ENCODE measurements at regions not wholly inside any gene's neighbourhood (a gene's known extent, or its start where the extent isn't known, plus 50 kb on each side); places are given as distances from the start of the nearest gene placed in this dataset.
"Not testable (repeated sequence)": the region's sequence is repeated elsewhere in the genome, so short reads cannot be mapped to it uniquely, and the experiment has no call there.

GRCh38 chr4:186845137-186845842 lies 121.6 kb upstream of the FAT1 start:
- Histone ChIP-seq H3K4me1 (ENCODE audit: control insufficient read depth in 1 of 2, insufficient read depth in 2 of 2, low read length in 2 of 2) (peaks cover 20 to 23% of the 10 kb centered on the region in 2 donors), H3K27me3 (ENCODE audit: control insufficient read depth in 1 of 2, insufficient read depth in 2 of 2, low read length in 2 of 2) (no peaks in the 10 kb centered on the region), H3K4me3 (ENCODE audit: low read depth in 1 of 2, low read length in 2 of 2) (peak overlapping the region in 1 of 2 donors; percentile 55), H3K27ac (ENCODE audit: low read depth, low read length) (peak overlapping the region; percentile 80), H3K36me3 (ENCODE audit: control insufficient read depth in 1 of 2, insufficient read depth in 2 of 2, low read length in 2 of 2) (no peaks in the 10 kb centered on the region), H3K9ac (ENCODE audit: low read depth in 1 of 2, low read length in 2 of 2) (no peak overlapping the region), H3K9me3 (ENCODE audit: control insufficient read depth in 1 of 2, low read length in 2 of 2) (no peaks in the 10 kb centered on the region)

GRCh38 chr4:186846426-186846825 lies 122.8 kb upstream of the FAT1 start:
- Histone ChIP-seq H3K4me3 (ENCODE audit: low read depth in 1 of 2, low read length in 2 of 2) (no peak overlapping the region), H3K36me3 (ENCODE audit: control insufficient read depth in 1 of 2, insufficient read depth in 2 of 2, low read length in 2 of 2) (no peaks in the 10 kb centered on the region), H3K9ac (ENCODE audit: low read depth in 1 of 2, low read length in 2 of 2) (no peak overlapping the region), H3K9me3 (ENCODE audit: control insufficient read depth in 1 of 2, low read length in 2 of 2) (no peaks in the 10 kb centered on the region), H3K4me1 (ENCODE audit: control insufficient read depth in 1 of 2, insufficient read depth in 2 of 2, low read length in 2 of 2) (peaks cover 26 to 28% of the 10 kb centered on the region in 2 donors), H3K27me3 (ENCODE audit: control insufficient read depth in 1 of 2, insufficient read depth in 2 of 2, low read length in 2 of 2) (no peaks in the 10 kb centered on the region), H3K27ac (ENCODE audit: low read depth, low read length) (no peak overlapping the region)

- not testable (repeated sequence) for H3K4me3 ChIP-seq (ENCODE audit: low read depth in 1 of 2, low read length in 2 of 2); H3K27me3 ChIP-seq (ENCODE audit: control insufficient read depth in 1 of 2, insufficient read depth in 2 of 2, low read length in 2 of 2); H3K9me3 ChIP-seq (ENCODE audit: control insufficient read depth in 1 of 2, low read length in 2 of 2); H3K27ac ChIP-seq (ENCODE audit: low read depth, low read length); H3K9ac ChIP-seq (ENCODE audit: low read depth in 1 of 2, low read length in 2 of 2); H3K36me3 ChIP-seq (ENCODE audit: control insufficient read depth in 1 of 2, insufficient read depth in 2 of 2, low read length in 2 of 2)
- peaks cover 28 to 34% of the 10 kb centered on the region in 2 donors for H3K4me1 ChIP-seq (ENCODE audit: control insufficient read depth in 1 of 2, insufficient read depth in 2 of 2, low read length in 2 of 2)
Measured at GRCh38 chr4:186847429-186848131, 123.9 kb upstream of the FAT1 start.

GRCh38 chr4:186848437-186848836 lies 124.8 kb upstream of the FAT1 start:
- no peaks in the 10 kb centered on the region for H3K9me3 ChIP-seq (ENCODE audit: control insufficient read depth in 1 of 2, low read length in 2 of 2)
- peaks cover 36 to 38% of the 10 kb centered on the region in 2 donors for H3K4me1 ChIP-seq (ENCODE audit: control insufficient read depth in 1 of 2, insufficient read depth in 2 of 2, low read length in 2 of 2)
- H3K27me3 ChIP-seq (ENCODE audit: control insufficient read depth in 1 of 2, insufficient read depth in 2 of 2, low read length in 2 of 2), result no peaks in the 10 kb centered on the region
- no peak overlapping the region for H3K4me3 ChIP-seq (ENCODE audit: low read depth in 1 of 2, low read length in 2 of 2)
- no peaks in the 10 kb centered on the region for H3K36me3 ChIP-seq (ENCODE audit: control insufficient read depth in 1 of 2, insufficient read depth in 2 of 2, low read length in 2 of 2)
- no peak overlapping the region for H3K9ac ChIP-seq (ENCODE audit: low read depth in 1 of 2, low read length in 2 of 2)
- H3K27ac ChIP-seq (ENCODE audit: low read depth, low read length), result no peak overlapping the region

- no peak overlapping the region for H3K27ac ChIP-seq (ENCODE audit: low read depth, low read length)
- no peaks in the 10 kb centered on the region for H3K36me3 ChIP-seq (ENCODE audit: control insufficient read depth in 1 of 2, insufficient read depth in 2 of 2, low read length in 2 of 2)
- peaks cover 19 to 21% of the 10 kb centered on the region in 2 donors for H3K4me1 ChIP-seq (ENCODE audit: control insufficient read depth in 1 of 2, insufficient read depth in 2 of 2, low read length in 2 of 2)
- no peak overlapping the region for H3K9ac ChIP-seq (ENCODE audit: low read depth in 1 of 2, low read length in 2 of 2)
- H3K27me3 ChIP-seq (ENCODE audit: control insufficient read depth in 1 of 2, insufficient read depth in 2 of 2, low read length in 2 of 2), result no peaks in the 10 kb centered on the region
- no peak overlapping the region for H3K4me3 ChIP-seq (ENCODE audit: low read depth in 1 of 2, low read length in 2 of 2)
- H3K9me3 ChIP-seq (ENCODE audit: control insufficient read depth in 1 of 2, low read length in 2 of 2), result no peaks in the 10 kb centered on the region
Measured at GRCh38 chr4:186851291-186852072, 127.8 kb upstream of the FAT1 start.

GRCh38 chr4:186852073-186852420 lies 128.4 kb upstream of the FAT1 start:
- peaks cover 19 to 21% of the 10 kb centered on the region in 2 donors for H3K4me1 ChIP-seq (ENCODE audit: control insufficient read depth in 1 of 2, insufficient read depth in 2 of 2, low read length in 2 of 2)
- H3K36me3 ChIP-seq (ENCODE audit: control insufficient read depth in 1 of 2, insufficient read depth in 2 of 2, low read length in 2 of 2), result no peaks in the 10 kb centered on the region
- no peak overlapping the region for H3K4me3 ChIP-seq (ENCODE audit: low read depth in 1 of 2, low read length in 2 of 2)
- no peak overlapping the region for H3K27ac ChIP-seq (ENCODE audit: low read depth, low read length)
- H3K9me3 ChIP-seq (ENCODE audit: control insufficient read depth in 1 of 2, low read length in 2 of 2), result no peaks in the 10 kb centered on the region
- no peaks in the 10 kb centered on the region for H3K27me3 ChIP-seq (ENCODE audit: control insufficient read depth in 1 of 2, insufficient read depth in 2 of 2, low read length in 2 of 2)
- H3K9ac ChIP-seq (ENCODE audit: low read depth in 1 of 2, low read length in 2 of 2), result no peak overlapping the region

GRCh38 chr4:186852964-186853391 lies 129.3 kb upstream of the FAT1 start:
- no peaks in the 10 kb centered on the region for H3K9me3 ChIP-seq (ENCODE audit: control insufficient read depth in 1 of 2, low read length in 2 of 2)
- no peaks in the 10 kb centered on the region for H3K27me3 ChIP-seq (ENCODE audit: control insufficient read depth in 1 of 2, insufficient read depth in 2 of 2, low read length in 2 of 2)
- H3K27ac ChIP-seq (ENCODE audit: low read depth, low read length), result no peak overlapping the region
- H3K4me1 ChIP-seq (ENCODE audit: control insufficient read depth in 1 of 2, insufficient read depth in 2 of 2, low read length in 2 of 2), result peaks cover 19 to 21% of the 10 kb centered on the region in 2 donors
- H3K9ac ChIP-seq (ENCODE audit: low read depth in 1 of 2, low read length in 2 of 2), result no peak overlapping the region
- H3K36me3 ChIP-seq (ENCODE audit: control insufficient read depth in 1 of 2, insufficient read depth in 2 of 2, low read length in 2 of 2), result no peaks in the 10 kb centered on the region
- no peak overlapping the region for H3K4me3 ChIP-seq (ENCODE audit: low read depth in 1 of 2, low read length in 2 of 2)

GRCh38 chr4:186854256-186854655 lies 130.6 kb upstream of the FAT1 start:
- Histone ChIP-seq H3K36me3 (ENCODE audit: control insufficient read depth in 1 of 2, insufficient read depth in 2 of 2, low read length in 2 of 2) (no peaks in the 10 kb centered on the region), H3K27ac (ENCODE audit: low read depth, low read length) (no peak overlapping the region), H3K27me3 (ENCODE audit: control insufficient read depth in 1 of 2, insufficient read depth in 2 of 2, low read length in 2 of 2) (no peaks in the 10 kb centered on the region), H3K4me1 (ENCODE audit: control insufficient read depth in 1 of 2, insufficient read depth in 2 of 2, low read length in 2 of 2) (peaks cover 19 to 21% of the 10 kb centered on the region in 2 donors), H3K4me3 (ENCODE audit: low read depth in 1 of 2, low read length in 2 of 2) (no peak overlapping the region), H3K9ac (ENCODE audit: low read depth in 1 of 2, low read length in 2 of 2) (no peak overlapping the region), H3K9me3 (ENCODE audit: control insufficient read depth in 1 of 2, low read length in 2 of 2) (no peaks in the 10 kb centered on the region)

- Histone ChIP-seq H3K36me3 (ENCODE audit: control insufficient read depth in 1 of 2, insufficient read depth in 2 of 2, low read length in 2 of 2) (no peaks in the 10 kb centered on the region), H3K27ac (ENCODE audit: low read depth, low read length) (no peak overlapping the region), H3K4me3 (ENCODE audit: low read depth in 1 of 2, low read length in 2 of 2) (no peak overlapping the region), H3K27me3 (ENCODE audit: control insufficient read depth in 1 of 2, insufficient read depth in 2 of 2, low read length in 2 of 2) (no peaks in the 10 kb centered on the region), H3K9me3 (ENCODE audit: control insufficient read depth in 1 of 2, low read length in 2 of 2) (no peaks in the 10 kb centered on the region), H3K4me1 (ENCODE audit: control insufficient read depth in 1 of 2, insufficient read depth in 2 of 2, low read length in 2 of 2) (peaks cover 19 to 21% of the 10 kb centered on the region in 2 donors), H3K9ac (ENCODE audit: low read depth in 1 of 2, low read length in 2 of 2) (no peak overlapping the region)
Measured at GRCh38 chr4:186855111-186855510, 131.5 kb upstream of the FAT1 start.

- Histone ChIP-seq H3K36me3 (ENCODE audit: control insufficient read depth in 1 of 2, insufficient read depth in 2 of 2, low read length in 2 of 2) (no peaks in the 10 kb centered on the region), H3K27me3 (ENCODE audit: control insufficient read depth in 1 of 2, insufficient read depth in 2 of 2, low read length in 2 of 2) (no peaks in the 10 kb centered on the region), H3K27ac (ENCODE audit: low read depth, low read length) (no peak overlapping the region), H3K9ac (ENCODE audit: low read depth in 1 of 2, low read length in 2 of 2) (no peak overlapping the region), H3K9me3 (ENCODE audit: control insufficient read depth in 1 of 2, low read length in 2 of 2) (no peaks in the 10 kb centered on the region), H3K4me1 (ENCODE audit: control insufficient read depth in 1 of 2, insufficient read depth in 2 of 2, low read length in 2 of 2) (peaks cover 9% of the 10 kb centered on the region in 2 donors), H3K4me3 (ENCODE audit: low read depth in 1 of 2, low read length in 2 of 2) (no peak overlapping the region)
Measured at GRCh38 chr4:186857793-186858192, 134.1 kb upstream of the FAT1 start.

Data from duodenal mucosa (tissue), 2 donors.